Sigmoid colon (tissue), 6 donors: ENCODE measurements at regions not wholly inside any gene's neighbourhood (a gene's known extent, or its start where the extent isn't known, plus 50 kb on each side); places are given as distances from the start of the nearest gene placed in this dataset.

Experiments used
- DNase-seq: peaks from one replicate; pipeline ENCODE4 v3.0.0-alpha.2; 2019
- H3K27ac ChIP-seq, 4 donors: fragments of 200-600 bp; sonication (generic); one replicate each; pipeline ENCODE4 v1.5.1; 2016 to 2019; ENCODE audit warnings: mild to moderate bottlenecking in 1 of 4
- H3K27me3 ChIP-seq, 3 donors: fragments of 200-600 bp; sonication (generic); one replicate each; pipeline ENCODE4 v1.5.1; 2019; ENCODE audit warnings: mild to moderate bottlenecking in 1 of 3
- H3K36me3 ChIP-seq, 4 donors: fragments of 200-600 bp; sonication (generic); one replicate each; pipeline ENCODE4 v1.5.1; 2016 to 2019
- H3K4me1 ChIP-seq, 4 donors: fragments of 200-600 bp; sonication (generic); one replicate each; pipeline ENCODE4 v1.5.1; 2017 to 2019
- H3K4me3 ChIP-seq, 4 donors: fragments of 200-600 bp; sonication (generic); one replicate each; pipeline ENCODE4 v1.5.1; 2017 to 2019; ENCODE audit warnings: mild to moderate bottlenecking in 2 of 4, moderate library complexity in 1 of 4
- H3K9me3 ChIP-seq, 4 donors: fragments of 200-600 bp in 3 of 4; sonication (generic) in 3 of 4; one replicate each; pipeline versions ENCODE4 v1.5.1 to v1.6.1; 2013 to 2019
- EP300 ChIP-seq, 4 donors: sonication (generic); formaldehyde crosslinking; IDR thresholded peaks; one replicate each; pipeline ENCODE4 v1.6.1; 2017; ENCODE audit warnings: antibody characterized with exemption in 4 of 4
- POLR2A ChIP-seq, 2 donors: fragments of 450-650 bp; IDR thresholded peaks; one replicate each; pipeline ENCODE4 v1.6.1; 2016; ENCODE audit warnings: antibody characterized with exemption in 2 of 2, mild to moderate bottlenecking in 2 of 2, moderate library complexity in 2 of 2
- POLR2AphosphoS5 ChIP-seq, 4 donors: sonication (generic); formaldehyde crosslinking; IDR thresholded peaks; one replicate each; pipeline ENCODE4 v1.6.1; 2017; ENCODE audit warnings: antibody characterized with exemption in 4 of 4
- WGBS, 2 donors: extraction: QIAGEN DNeasy Blood & Tissue Kit; methylation state at CpG; one replicate each; pipeline ENCODE4 v1.1.7; 2013; 5-methylcytosine and 5-hydroxymethylcytosine counted together
- intact Hi-C: fragments of 100-400 bp; cut with DNase I; formaldehyde crosslinking; loops from one replicate; pipeline ENCODE4 v1.15.1; 2023
- TF ChIP-seq, protein P1 (sequence below), 4 experiments: fragments of 450-650 bp in 3 of 4; fragments of 200-600 bp in 1 of 4; IDR thresholded peaks; one replicate each; pipeline ENCODE4 v1.5.1; 2016 to 2019; ENCODE audit warnings: antibody characterized with exemption in 4 of 4, mild to moderate bottlenecking in 3 of 4, moderate library complexity in 2 of 4
- donor health status: healthy with polysubstance abuse.
- donor health status: healthy.

- H3K27ac ChIP-seq, result no peak overlapping the region
- intact Hi-C loops, result no loop called here
- no peak overlapping the region for H3K4me3 ChIP-seq
- no peaks in the 10 kb centered on the region for H3K9me3 ChIP-seq
- no peak for TF ChIP-seq POLR2A (IDR thresholded peaks at IDR 0.05)
- TF ChIP-seq, protein P1, sequence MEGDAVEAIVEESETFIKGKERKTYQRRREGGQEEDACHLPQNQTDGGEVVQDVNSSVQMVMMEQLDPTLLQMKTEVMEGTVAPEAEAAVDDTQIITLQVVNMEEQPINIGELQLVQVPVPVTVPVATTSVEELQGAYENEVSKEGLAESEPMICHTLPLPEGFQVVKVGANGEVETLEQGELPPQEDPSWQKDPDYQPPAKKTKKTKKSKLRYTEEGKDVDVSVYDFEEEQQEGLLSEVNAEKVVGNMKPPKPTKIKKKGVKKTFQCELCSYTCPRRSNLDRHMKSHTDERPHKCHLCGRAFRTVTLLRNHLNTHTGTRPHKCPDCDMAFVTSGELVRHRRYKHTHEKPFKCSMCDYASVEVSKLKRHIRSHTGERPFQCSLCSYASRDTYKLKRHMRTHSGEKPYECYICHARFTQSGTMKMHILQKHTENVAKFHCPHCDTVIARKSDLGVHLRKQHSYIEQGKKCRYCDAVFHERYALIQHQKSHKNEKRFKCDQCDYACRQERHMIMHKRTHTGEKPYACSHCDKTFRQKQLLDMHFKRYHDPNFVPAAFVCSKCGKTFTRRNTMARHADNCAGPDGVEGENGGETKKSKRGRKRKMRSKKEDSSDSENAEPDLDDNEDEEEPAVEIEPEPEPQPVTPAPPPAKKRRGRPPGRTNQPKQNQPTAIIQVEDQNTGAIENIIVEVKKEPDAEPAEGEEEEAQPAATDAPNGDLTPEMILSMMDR (IDR thresholded peaks at IDR 0.05), result no peak
- no peak for TF ChIP-seq POLR2AphosphoS5 (IDR thresholded peaks at IDR 0.05)
- TF ChIP-seq EP300 (IDR thresholded peaks at IDR 0.05), result no peak
- DNase-seq, result no peak
- no peaks in the 10 kb centered on the region for H3K4me1 ChIP-seq
- no peaks in the 10 kb centered on the region for H3K36me3 ChIP-seq
- peaks cover 0 to 12% (median 0%) of the 10 kb centered on the region in 3 donors for H3K27me3 ChIP-seq
- WGBS, 2 donors, result 96 to 98% methylated on average over 3 of the region's 3 CpGs
Observed at GRCh38 chr14:65928995-65929394, 516.5 kb downstream of the FUT8 start.

DNA sequence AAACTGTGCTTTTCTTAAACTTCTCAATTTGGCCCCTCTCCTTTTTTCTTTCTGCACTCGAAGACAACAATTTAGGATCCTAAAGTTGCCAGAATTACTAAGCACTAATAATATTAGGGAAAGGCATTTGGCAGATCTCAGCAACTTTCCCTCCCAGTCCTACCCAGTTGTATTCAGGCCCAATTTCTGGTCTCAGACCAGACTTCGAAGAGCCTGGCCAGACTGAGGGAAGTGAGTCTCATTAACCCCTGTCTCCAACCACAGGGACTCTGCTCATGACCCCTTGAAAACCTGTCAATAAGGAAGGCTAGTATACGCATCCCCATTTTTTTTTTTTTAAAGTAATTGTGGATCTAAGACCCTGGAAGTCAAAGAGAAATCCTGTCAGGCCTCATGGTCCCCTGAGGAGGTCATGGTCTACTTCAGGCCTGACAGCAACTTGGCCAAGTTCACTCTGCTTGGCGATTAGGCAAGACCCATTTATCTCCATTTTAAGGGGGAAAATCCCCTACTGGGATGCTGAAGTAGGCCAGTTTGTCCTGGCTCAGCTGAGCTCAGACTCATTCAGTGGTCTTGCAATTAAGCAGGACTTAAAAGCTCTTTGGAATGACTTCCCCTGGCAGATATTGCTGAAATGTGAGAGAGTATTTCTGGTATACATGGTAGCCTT lies 521.0 kb downstream of the FUT8 start:
- no peak for DNase-seq
- WGBS, 2 donors, result 80 to 85% methylated on average over 4 of the region's 4 CpGs
- Histone ChIP-seq H3K36me3 (no peaks in the 10 kb centered on the region), H3K9me3 (no peaks in the 10 kb centered on the region), H3K27ac (no peak overlapping the region), H3K27me3 (peaks cover 0 to 7% (median 0%) of the 10 kb centered on the region in 3 donors), H3K4me3 (no peak overlapping the region), H3K4me1 (no peaks in the 10 kb centered on the region)
- intact Hi-C loops, result no loop called here
- TF ChIP-seq, protein P1 (IDR thresholded peaks at IDR 0.05), result no peak
- no peak for TF ChIP-seq POLR2A (IDR thresholded peaks at IDR 0.05)
- no peak for TF ChIP-seq POLR2AphosphoS5 (IDR thresholded peaks at IDR 0.05)
- TF ChIP-seq EP300 (IDR thresholded peaks at IDR 0.05), result no peak

GRCh38 chr14:65934070-65934435 lies 521.5 kb downstream of the FUT8 start:
- no peak for TF ChIP-seq POLR2AphosphoS5 (IDR thresholded peaks at IDR 0.05)
- TF ChIP-seq POLR2A (IDR thresholded peaks at IDR 0.05), result no peak
- TF ChIP-seq, protein P1 (IDR thresholded peaks at IDR 0.05), result no peak
- TF ChIP-seq EP300 (IDR thresholded peaks at IDR 0.05), result no peak
- no peak overlapping the region for H3K4me3 ChIP-seq
- H3K27ac ChIP-seq, result no peak overlapping the region
- 89 to 93% methylated on average over 5 of the region's 5 CpGs for WGBS, 2 donors
- intact Hi-C loops, result no loop called here
- H3K27me3 ChIP-seq, result peaks cover 0 to 7% (median 0%) of the 10 kb centered on the region in 3 donors
- H3K9me3 ChIP-seq, result no peaks in the 10 kb centered on the region
- H3K4me1 ChIP-seq, result no peaks in the 10 kb centered on the region
- H3K36me3 ChIP-seq, result no peaks in the 10 kb centered on the region
- no peak for DNase-seq

DNA sequence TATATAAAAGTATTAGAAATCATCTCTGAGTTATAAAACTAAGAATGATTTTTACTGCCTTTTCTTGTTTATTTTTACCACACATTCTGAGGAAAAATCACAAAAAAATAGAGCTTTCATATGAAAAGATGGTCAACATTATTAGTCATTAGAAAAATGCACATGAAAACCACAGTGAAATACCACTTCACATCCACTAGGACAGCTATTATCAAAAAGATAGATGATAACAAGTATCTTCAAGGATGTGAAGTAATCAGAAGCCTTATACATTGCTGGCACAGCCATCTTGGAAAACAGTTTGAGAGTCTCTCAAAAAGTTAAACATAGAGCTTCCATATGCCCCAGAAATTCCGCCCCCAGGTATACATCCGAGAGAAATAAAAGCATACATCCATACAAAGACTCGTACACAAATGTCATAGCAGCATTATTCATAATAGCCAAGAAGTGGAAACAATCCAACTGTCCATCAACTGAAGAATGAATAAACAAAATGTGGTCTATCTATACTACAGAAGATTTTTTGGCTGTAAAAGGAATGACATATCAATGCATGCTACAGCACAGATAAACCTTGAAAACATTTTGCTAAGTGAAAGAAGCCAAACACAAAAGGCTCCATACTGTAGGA lies 523.9 kb downstream of the FUT8 start:
- TF ChIP-seq POLR2AphosphoS5 (IDR thresholded peaks at IDR 0.05), result no peak
- no peak for TF ChIP-seq EP300 (IDR thresholded peaks at IDR 0.05)
- TF ChIP-seq POLR2A (IDR thresholded peaks at IDR 0.05), result no peak
- TF ChIP-seq, protein P1 (IDR thresholded peaks at IDR 0.05), result no peak
- WGBS, 2 donors, result 90 to 94% methylated on average over 3 of the region's 3 CpGs
- intact Hi-C loops, result no loop called here

More for the DNA sequence above, 523.9 kb downstream of the FUT8 start:
- H3K36me3 ChIP-seq, result no peaks in the 10 kb centered on the region
- H3K27ac ChIP-seq, result no peak overlapping the region
- no peaks in the 10 kb centered on the region for H3K4me1 ChIP-seq
- H3K27me3 ChIP-seq, result no peaks in the 10 kb centered on the region
- no peaks in the 10 kb centered on the region for H3K9me3 ChIP-seq
- no peak for DNase-seq
- H3K4me3 ChIP-seq, result no peak overlapping the region
